ENCODE measurements at regions not wholly inside any gene's neighbourhood (a gene's known extent, or its start where the extent isn't known, plus 50 kb on each side); places are given as distances from the start of the nearest gene placed in this dataset.
A peak's percentile ranks its signal among the peaks of the same experiment; 100 is the strongest.
"Not testable (repeated sequence)": the region's sequence is repeated elsewhere in the genome, so short reads cannot be mapped to it uniquely, and the experiment has no call there.

GRCh38 chr2:64743739-64744330 is 90.1 kb upstream of the SERTAD2 start:
- DNase-seq: no peak

DNA sequence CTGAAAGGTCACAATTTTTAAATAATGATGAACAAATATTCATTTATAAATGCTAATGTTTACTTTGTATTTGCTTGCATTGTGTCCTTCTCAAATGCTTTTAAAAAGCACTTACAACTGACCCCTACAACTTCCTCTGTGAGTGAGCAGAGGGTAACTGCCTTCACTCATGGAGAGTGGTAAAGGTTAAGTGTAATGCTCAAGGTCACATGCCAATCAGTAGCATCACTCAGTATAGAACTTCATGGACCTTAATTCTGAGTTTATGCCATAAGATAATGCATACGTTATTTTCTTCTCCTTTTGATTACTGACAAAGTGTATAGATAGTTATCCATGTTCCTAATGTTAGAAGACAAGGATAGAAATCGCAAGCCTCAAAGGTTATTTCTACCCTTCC is 91.8 kb upstream of the SERTAD2 start:
- peak; percentile 22 for DNase-seq

- not testable (repeated sequence) for DNase-seq
Measured at GRCh38 chr2:64747690-64748091, 94.0 kb upstream of the SERTAD2 start.

- no peak for DNase-seq
Measured at GRCh38 chr2:64748147-64748546, 94.4 kb upstream of the SERTAD2 start.

GRCh38 chr2:64748561-64748960 is 94.8 kb upstream of the SERTAD2 start:
- no peak for DNase-seq

DNA sequence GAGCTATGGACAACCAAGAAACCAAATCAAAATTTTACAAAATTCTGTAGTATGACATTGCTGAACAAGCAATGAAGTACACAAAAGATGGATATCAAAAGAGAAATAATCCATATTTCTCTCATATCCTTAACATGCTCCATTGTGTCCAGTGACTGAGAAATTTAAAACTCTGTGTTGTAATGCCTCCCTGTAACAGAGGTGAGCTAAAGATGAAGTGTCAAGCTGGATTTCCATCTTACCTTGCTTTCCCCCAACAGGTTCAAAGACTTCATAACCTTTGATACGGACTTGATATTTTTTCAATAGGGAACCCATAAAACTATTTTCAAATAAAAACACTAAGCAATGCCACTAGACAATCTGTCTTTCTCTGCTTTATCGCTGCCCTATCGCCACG is 95.7 kb upstream of the SERTAD2 start:
- DNase-seq: no peak

GRCh38 chr2:64750001-64750816 is 96.5 kb upstream of the SERTAD2 start:
- peak; percentile 60 for DNase-seq

DNA sequence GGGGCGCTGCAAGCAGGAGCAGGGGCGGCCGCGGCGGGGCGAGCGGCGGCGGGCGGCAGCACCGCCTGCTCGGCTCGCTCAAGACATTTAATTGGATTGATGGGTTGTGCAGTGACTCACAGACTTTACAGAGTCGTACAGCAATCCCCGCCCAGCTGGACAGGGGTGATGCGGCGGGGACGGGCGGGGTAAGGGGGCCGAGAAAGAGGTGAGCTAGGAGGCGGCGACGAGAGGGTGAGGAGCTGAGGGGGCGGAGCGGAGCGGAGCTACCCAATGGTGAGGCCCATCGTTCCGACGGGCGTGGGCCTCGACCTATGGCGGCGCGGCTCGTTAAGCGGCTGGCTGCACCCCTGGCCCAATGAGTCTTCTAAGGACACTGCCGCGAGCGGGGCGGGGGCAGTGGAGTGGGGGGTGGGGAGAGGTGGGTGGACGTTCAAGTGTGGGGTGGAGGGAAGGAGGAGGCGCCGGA is 97.1 kb upstream of the SERTAD2 start:
- no peak for DNase-seq

DNA sequence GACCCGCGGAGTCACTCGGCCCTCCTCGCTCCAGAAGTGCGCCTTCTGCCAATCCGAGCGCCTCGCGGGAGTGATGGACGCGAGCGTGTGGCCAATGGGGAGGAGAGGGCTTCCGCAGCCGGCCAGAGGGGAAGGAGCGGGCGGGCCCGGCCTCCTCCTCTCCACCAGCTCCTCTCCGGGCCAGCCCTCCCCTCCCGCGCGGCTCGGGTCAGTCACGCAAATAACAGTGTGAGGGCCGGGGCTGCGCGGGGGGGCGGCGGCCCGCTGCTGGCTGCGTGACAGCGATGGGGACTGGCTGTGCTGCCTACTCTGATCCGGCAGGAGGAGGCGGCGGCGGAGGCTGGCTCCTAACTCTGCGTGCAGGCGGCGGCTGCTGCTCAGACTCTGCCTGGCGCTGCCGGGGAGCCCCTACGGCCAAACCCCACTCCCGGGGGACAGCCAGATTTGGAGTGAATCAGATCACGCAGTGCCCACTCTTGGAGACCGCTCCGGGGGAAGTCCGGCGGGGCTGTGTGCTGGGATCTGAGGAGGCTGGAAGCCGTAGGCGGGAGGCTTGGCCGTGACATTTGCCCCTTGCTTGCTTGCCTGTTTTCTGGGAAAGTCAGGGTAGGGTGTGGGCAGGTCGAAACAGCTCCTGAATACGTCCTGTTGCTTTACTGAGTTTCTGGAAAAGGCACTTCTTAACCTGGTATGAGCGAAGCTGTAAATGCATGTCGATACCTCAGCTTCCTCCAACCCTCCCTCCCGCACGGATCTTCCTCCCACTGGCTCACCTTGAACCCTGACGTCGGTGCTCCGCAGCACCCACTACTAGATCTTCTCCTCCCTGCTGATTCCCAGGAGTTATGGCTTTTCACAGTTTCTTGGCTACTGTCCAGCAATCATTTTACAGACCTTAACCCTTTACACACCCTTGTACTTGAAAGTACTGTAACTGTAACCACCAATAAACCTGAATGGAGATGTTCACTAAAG is 97.9 kb upstream of the SERTAD2 start:
- DNase-seq: peak; percentile 99

DNA sequence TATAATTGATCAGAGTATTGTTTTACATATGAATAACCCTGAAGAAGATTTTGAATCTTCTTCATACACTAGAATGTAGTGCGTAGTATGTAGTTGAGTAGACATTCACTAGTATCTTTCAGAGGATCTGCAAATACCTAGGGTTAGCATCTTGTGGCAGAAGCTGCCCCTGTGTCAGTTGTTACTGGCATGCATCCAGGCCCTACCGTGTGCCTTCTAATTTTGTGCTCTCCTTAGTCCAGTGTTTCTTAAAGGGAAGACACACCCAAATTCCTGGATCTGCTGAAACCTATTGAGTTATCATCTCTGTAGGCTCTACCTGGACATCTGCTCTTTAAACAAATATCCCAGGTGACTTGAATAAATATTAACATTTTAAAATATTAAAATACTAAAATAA is 99.7 kb upstream of the SERTAD2 start:
- no peak for DNase-seq

DNA sequence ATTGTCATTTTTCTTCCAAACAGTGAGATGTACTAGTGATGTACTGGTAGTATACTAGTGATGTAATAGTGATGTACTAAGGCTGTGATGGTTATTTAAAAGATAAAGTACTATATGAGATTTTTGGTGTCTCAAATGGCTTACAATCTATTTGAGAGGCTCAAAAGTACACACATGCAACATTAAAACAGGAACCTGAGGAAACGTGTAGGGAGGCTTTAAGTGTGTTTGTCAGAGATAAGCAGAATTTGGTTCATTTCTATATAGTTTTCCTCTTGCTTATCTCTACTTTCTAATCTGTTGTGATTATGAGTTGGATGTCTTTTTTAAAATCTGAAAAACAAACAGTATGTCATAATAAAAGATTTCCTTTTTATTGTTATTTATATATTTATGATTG is 100.9 kb upstream of the SERTAD2 start:
- no peak for DNase-seq

DNA sequence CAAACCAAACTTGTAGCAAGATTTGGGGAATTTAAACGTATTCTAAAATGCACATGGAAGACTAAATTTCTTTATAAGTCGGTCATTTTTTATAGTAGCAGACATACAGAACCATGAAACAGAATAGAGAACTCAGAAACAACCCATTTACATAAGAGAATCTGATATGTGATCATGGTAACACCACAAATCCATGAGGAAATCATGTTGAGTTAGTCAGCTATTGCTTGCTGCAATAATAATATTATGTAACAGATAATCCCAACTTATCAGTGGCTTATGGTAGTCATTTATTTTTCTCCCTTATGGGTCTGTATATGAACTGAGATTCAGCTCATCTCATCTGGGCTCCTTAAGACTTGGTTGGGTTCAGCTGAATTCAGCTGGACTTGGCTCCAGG is 103.4 kb upstream of the SERTAD2 start:
- no peak for DNase-seq

- no peak for DNase-seq
Measured at GRCh38 chr2:64760128-64760527, 106.4 kb upstream of the SERTAD2 start.

GRCh38 chr2:64762301-64762997 is 108.7 kb upstream of the SERTAD2 start:
- DNase-seq: no peak

- DNase-seq: no peak
Measured at GRCh38 chr2:64763126-64763525, 109.4 kb upstream of the SERTAD2 start.

DNA sequence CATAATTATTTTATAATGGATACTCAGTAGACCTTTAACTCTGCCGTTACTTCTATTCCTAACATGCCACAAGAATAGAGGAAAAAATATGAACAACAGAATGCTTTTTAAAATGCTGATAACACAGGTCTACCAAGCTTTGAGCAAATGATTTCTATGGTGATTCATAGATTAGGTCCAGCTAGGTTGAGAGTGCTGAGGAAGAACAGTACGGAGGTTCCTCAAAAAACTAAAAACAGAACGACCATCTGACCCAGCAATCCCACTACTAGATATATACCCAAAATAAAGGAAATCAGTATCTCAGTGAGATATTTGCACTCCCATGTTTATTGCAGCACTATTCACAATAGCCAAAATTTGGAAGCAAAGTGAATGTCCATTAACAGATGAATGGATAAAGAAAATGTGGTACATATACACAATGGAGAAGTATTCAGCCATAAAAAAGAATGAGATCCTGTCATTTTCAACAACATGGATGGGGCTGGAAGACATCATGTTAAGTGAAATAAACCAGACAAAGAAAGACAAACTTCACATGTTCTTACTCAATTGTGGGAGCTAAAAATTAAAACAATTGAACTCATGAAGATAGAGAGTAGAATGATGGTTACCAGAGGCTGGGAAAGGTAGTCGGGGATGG is 111.6 kb upstream of the SERTAD2 start:
- no peak for DNase-seq

DNA sequence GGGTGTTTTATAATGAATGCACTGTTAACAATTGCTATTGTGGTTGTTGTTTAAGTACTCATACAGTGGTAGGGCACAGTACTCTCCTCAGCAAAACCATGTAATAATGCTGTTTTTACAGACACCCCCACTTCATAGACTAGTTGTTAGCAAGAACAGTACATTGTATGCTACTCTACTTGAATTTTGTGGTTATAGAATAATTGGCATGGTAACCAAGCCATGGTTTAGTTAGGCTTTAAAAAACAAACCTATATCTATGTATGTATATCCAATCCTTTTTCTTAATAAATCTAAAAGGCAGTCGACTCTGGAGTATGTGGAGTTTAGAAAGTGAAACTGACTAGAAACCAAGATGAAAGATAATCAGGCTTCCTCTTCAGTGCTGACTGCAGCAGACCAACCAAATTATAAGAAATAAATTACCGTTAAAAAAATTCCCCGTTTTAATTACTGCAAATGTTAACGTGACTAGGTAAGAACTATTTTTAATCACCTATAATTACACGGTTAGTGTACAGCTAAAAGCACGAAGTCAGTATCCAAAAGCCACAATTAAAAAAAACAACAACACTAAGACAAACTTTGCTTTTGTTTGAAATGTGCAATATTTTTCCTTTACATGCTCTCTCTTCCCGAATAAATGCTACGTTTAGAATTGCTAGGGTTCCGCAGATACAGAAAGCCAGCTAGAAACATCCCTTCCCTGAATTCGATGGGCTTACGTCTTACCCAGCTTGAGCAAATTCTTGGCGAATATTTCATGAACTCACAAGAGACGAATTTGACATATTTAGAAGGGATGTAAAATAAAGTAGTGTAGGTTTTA is 113.3 kb upstream of the SERTAD2 start:
- peak; percentile 33 for DNase-seq

- DNase-seq: peak; percentile 94
Measured at GRCh38 chr2:64767670-64768468, 114.2 kb upstream of the SERTAD2 start.

GRCh38 chr2:64768491-64769005 is 114.8 kb upstream of the SERTAD2 start:
- no peak for DNase-seq

DNA sequence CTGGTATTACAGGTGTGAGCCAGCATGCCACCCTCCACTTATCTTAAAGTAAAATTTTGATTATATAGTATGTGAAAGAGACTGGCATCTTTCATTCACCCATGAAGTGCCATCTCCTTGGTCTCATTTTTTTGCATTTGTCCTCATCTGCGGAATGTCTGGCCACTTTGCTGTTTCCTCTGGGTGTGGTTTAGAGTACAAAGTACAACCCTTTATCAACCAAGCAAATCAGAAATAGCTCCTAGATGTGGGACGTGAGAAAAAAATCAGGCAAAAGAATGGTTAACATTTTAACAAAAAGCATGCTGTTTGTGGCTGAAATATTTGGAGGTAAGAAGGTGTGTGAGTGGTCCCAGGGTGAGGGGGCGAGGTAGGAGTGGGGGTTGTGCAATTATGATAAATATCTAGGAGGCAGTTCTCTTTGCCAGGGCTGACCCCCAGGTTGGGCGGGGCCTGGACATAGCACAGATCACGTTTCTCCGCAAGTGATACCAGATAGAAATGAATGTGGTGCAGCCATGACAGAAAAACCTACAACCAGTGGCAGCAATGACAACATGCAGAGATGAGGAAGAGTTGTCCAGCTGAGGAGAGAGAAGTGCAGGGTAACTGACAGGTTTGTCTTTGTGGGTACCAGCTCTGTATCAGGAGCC is 115.8 kb upstream of the SERTAD2 start:
- DNase-seq: no peak
